NAMALWA (cell line): ENCODE measurements at regions not wholly inside any gene's neighbourhood (a gene's known extent, or its start where the extent isn't known, plus 50 kb on each side); places are given as distances from the start of the nearest gene placed in this dataset.

Experiments used
- DNase-seq: peaks from one replicate; pipeline ENCODE4 v3.0.0-alpha.2; 2015; ENCODE audit warnings: low spot score

DNA sequence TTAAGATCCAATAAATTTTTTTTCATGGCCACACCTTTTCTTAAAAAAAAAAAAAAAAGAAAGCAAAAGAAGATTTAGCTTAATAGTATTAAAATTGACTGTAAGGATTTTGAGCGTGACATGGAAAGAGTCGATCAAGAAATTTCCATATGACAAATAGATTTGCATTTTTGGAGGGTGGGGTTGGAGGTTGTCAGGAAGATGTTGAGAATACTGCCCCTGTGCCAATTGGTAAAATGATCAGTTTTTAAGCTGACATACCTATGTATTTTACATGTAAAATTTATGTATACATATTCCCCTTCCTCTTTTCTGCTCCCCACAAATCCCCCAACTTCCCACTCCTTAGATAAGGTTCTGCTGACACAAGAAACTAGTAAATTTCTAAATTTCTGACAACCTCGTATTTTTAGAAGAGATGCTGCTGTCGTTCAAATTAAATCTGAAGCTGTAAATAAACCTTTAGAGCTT lies 520.9 kb downstream of the CD83 start:
- no peak for DNase-seq

DNA sequence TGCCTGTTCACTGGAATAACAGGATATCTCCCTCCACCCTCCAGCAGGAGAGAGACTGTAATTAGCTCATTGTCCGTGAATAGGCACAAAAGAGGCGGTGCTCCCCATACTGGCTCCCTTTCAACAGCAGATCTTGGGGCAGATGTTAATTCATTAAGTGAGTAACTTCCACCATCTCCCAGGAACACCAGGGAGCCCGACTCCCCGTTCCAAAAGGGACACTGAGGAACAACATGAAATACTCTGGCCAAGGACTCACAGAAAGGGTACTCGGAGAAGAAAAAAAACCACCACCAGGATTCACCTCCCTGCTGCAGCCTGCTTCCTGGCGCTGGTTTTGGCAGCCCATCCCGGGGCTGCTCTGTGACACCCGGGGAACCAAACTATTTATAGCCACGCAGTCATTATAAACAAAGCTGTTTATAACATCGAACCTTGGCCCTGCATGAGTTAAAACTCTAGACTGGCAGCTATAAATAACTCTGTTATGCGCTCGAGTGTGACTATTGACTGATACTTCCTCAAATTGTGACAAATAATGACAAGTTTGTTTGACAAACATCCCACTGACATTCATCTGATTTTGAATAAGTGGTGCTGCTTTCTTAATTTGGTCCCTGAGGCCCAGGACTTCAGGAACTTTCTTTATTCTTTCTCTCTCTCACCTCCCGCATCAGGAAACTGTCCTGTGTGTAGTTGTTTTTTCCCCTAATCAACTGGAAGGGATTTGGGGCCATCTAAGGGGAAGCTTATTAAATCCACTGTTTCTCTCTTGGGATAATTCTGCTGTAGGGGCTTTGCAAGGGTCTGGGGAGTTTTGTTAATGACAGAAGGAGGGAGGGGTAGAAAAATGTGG lies 521.6 kb downstream of the CD83 start:
- peak; percentile 79 for DNase-seq

DNA sequence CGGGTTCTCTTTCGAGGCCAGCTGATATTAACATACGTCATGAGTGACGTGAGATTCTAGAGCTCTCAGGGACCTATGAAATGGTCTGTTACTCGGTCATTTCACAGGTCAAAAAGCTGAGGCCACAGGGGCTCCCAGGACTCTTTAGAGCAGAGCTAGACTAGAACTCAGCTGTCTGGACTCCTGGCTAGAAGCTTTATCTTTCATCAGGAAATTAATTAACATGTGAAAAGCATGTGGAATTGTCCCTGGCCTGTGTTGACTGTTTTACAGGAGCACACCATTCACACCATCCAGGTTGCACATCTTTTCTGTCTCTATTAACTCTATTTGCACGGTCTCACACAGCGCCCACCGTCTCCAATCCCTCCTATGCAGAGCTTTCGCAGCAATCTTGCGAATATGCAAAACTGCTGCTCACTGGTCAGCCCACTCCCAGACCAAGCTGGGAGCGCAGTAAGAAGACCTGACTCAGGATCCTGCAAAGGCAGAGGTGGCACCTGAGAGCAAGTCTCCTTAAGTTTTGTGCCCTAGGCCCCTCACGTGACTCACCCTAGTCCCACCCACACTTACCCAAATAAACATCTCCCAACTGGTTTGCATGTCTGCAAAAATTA lies 522.5 kb downstream of the CD83 start:
- no peak for DNase-seq

GRCh38 chr6:14640631-14641030 lies 523.1 kb downstream of the CD83 start:
- DNase-seq: no peak

DNA sequence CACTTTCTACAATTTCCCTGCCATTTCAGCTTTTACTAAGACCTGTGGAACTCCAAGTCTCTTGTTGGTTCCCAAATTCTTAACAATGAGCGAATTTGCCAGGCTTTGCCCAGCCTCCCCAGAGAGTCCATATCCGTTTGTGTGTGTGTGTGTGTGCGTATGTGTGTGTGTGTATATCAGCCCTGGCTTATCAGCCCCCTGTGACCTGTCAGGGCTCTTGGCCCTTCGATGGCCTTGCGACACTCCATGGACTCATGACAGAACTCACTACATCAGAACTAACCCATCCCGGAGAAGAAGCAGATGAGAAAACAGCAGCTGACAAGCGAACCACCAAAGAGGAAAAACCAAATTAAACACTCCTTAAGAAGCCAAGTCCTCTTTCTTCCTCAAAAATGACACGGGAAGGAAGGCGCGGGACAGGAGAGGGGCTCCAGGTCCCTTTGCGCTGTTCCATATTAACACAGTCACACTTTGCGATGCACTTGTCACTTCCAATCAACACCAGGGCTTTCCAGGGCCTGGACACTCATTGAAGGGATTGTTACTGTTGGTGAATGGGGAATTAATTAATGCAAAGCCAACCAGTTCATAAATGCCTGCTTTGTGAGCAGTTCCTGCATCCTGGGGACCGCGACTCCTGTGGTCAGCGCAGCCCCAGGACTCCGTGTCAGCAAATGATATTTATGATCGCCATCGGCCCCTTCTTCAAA lies 524.0 kb downstream of the CD83 start:
- no peak for DNase-seq

- DNase-seq: no peak
Measured at GRCh38 chr6:14642136-14642505, 524.5 kb downstream of the CD83 start.

DNA sequence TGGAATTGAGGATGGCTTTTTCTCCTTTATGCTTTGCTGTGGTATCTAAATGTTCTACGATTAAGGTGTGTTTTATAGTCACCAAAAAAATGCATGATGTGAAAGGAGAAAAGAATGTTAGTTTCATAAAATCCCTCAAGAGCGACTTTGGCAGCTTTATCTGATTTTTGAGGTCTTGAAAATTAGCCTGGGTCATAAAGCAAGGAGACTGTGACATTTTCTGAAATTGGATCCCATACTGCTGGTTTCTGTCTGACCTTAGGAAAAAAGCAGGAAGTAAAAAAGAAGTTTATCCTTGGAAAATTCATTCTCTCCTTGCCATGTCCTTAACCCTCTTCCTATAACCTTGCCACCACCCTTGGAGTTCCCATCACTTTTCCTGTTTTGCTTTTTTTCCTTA lies 525.3 kb downstream of the CD83 start:
- DNase-seq: no peak

DNA sequence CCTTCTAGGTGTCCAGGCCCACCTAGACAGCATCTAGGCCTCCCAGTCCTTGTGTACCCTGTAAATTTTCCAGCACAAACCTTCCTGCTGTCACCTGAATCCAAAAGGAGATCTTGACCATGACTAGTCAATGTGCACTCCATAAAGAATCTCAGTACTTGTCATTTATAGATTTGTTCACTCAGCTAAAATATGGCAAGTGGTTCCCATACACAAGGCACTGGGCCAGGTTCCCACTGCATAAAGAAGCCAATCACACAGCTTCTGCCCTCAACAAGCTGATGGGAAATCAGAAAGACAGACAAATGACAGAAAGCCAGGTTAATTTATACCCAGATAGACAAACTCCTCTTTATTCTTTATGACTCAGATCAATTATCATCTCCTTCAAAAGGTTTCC lies 526.8 kb downstream of the CD83 start:
- DNase-seq: no peak

GRCh38 chr6:14645221-14645620 lies 527.6 kb downstream of the CD83 start:
- no peak for DNase-seq

- DNase-seq: no peak
Measured at GRCh38 chr6:14645841-14646240, 528.3 kb downstream of the CD83 start.

- DNase-seq: no peak
Measured at GRCh38 chr6:14646371-14646770, 528.8 kb downstream of the CD83 start.

DNA sequence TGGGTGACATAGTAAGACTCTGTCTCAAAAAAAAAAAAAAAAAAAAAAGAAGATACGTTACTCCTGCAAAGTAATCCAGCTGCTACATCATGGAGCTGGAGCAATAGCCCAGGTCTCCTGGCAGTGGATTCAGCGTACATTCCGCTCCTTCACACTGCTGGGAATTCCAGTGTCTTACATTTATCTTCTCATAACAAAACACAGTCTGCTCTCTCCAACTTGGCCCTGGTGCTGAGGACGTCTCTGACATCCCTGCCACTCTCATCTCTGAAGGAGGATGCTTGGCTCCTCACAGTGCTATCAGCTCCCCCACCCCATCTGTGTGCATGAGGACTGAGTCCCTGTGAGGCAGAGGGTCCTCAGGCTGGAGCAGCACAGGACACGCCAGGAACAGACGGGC lies 529.8 kb downstream of the CD83 start:
- no peak for DNase-seq

DNA sequence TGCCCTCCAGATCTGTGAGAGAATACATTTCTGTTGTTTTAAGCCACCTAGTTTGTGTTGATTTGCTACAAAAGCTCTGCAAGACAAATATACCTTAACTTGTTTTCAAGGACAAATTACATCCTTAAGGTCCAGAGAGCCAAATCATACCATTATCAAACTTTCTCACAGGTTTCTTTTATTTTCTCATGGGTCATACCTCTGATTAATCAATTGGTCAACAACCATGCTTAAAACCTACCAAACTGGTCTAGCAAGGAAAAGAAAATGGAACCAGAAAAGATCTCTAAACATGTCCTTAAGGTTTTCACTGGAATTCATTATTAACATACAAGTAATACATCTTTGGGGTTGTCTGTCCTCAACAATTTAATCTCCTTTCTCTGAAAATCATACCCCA lies 535.0 kb downstream of the CD83 start:
- no peak for DNase-seq

GRCh38 chr6:14655201-14656061 lies 537.9 kb downstream of the CD83 start:
- DNase-seq: peak; percentile 24

- peak; percentile 59 for DNase-seq
Measured at GRCh38 chr6:14656078-14656521, 538.5 kb downstream of the CD83 start.

DNA sequence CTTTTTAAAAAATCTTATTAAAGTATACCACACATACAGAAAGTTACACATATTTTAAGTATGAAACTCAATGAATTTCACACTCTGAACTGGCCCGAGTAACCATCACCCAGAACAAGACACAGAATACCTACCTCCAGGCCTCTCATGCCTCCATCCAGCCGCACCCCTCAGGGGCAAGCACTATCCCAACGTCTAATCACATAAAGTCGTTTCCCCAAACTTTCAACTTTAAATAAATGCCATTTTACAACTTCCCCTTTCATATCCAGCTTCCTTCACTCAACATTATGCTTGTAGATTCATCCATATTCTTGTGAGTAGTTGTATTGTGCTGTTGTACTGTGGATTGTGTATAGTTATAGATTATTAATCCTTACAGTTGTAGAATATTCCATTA lies 539.1 kb downstream of the CD83 start:
- DNase-seq: peak; percentile 26

- DNase-seq: no peak
Measured at GRCh38 chr6:14658030-14658429, 540.5 kb downstream of the CD83 start.

GRCh38 chr6:14658886-14659561 lies 541.5 kb downstream of the CD83 start:
- DNase-seq: no peak

- no peak for DNase-seq
Measured at GRCh38 chr6:14659841-14660240, 542.3 kb downstream of the CD83 start.

DNA sequence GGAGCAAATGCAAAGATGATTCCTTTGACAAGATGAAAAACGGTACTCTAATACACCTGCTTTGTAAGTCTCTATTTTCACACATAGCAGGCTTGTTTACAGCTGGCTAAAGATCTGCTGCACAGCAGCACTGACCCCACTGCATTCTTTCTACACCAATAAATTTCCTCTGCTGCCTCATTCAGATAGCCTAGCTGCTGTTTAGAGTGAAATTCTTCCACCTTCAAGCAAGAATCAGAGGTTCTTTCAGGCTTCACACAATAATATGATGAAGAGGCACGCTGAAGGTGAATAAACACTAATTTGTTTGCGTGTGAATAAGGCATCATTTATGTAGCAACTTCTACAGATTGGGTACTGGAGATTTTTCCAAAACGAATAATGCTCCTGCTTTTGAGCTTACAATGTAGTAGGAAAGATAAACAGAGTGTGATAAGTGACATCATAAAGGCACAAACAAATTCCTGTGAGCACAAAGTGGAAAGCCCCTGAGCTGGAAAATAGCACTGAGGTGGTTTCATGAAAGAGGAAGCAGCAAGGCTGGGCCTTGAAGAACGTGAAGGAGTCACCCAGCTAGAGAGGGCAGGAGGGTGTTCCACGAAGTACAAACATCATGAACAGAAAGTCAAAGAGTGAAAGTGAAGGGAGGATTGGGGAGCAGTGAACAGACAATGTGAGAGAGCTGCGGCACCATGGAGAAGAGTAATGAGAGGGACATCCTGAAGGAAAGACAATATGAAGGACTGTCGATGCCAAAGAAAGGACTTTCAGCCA lies 543.4 kb downstream of the CD83 start:
- DNase-seq: peak; percentile 91

DNA sequence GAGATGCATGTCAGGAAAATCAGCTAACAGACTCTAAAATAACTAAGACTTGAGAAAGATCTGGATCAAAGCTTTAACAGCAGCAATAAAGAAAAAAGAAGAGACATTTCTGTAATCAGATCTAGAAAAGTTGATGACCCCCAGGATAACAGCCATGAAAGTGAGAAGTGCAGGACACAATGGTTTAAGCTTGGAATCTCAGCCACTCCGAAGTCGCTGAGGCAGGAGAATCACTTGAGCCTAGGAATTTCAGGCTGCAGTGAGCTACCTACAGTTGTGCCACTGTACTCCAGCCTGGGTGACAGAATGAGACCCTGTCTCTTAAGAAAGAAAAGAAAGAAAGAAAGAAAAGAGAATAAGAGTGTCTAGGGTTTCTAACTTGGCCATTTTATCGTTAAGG lies 544.1 kb downstream of the CD83 start:
- no peak for DNase-seq
